ENCODE measurements at regions not wholly inside any gene's neighbourhood (a gene's known extent, or its start where the extent isn't known, plus 50 kb on each side); places are given as distances from the start of the nearest gene placed in this dataset.

GRCh38 chr3:6435951-6436350 lies 425.0 kb upstream of the GRM7 start:
- TF ChIP-seq ZBTB33 (CRISPR knock-in tag; IDR thresholded peaks at IDR 0.05) (no peak), EZH2 (IDR thresholded peaks at IDR 0.05; ENCODE audit: borderline replicate concordance, low read depth, low read length) (no peak), DLX4 (CRISPR knock-in tag; IDR thresholded peaks at IDR 0.05) (no peak), CBX2 (IDR thresholded peaks at IDR 0.05; ENCODE audit: insufficient read depth, low read length, poor library complexity, severe bottlenecking) (no peak), ZNF717 (CRISPR knock-in tag; IDR thresholded peaks at IDR 0.05) (no peak), KLF1 (tag; IDR thresholded peaks at IDR 0.05) (no peak), SREBF1 (IDR thresholded peaks at IDR 0.05; ENCODE audit: borderline replicate concordance, low read depth, low read length) (no peak), SUPT5H (IDR thresholded peaks at IDR 0.05) (no peak), CREB3L1 (IDR thresholded peaks at IDR 0.05; ENCODE audit: borderline replicate concordance, low read depth) (no peak), YY1 (IDR thresholded peaks at IDR 0.05; ENCODE audit: borderline replicate concordance in 1 of 3, control insufficient read depth in 1 of 3, extremely low read depth in 1 of 3, insufficient read depth in 3 of 3, insufficient read length in 1 of 3, insufficient replicate concordance in 2 of 3, low read depth in 1 of 3, low read length in 2 of 3) (no peak), MAZ (CRISPR knock-in tag; conservative IDR thresholded peaks at IDR 0.05 in 1 of 2, IDR thresholded peaks at IDR 0.05 in 1 of 2) (no peak), CBX8 (IDR thresholded peaks at IDR 0.05; ENCODE audit: borderline replicate concordance, extremely low read depth, low read depth, low read length, poor library complexity, severe bottlenecking) (no peak)
- TF ChIP-seq, protein P1, sequence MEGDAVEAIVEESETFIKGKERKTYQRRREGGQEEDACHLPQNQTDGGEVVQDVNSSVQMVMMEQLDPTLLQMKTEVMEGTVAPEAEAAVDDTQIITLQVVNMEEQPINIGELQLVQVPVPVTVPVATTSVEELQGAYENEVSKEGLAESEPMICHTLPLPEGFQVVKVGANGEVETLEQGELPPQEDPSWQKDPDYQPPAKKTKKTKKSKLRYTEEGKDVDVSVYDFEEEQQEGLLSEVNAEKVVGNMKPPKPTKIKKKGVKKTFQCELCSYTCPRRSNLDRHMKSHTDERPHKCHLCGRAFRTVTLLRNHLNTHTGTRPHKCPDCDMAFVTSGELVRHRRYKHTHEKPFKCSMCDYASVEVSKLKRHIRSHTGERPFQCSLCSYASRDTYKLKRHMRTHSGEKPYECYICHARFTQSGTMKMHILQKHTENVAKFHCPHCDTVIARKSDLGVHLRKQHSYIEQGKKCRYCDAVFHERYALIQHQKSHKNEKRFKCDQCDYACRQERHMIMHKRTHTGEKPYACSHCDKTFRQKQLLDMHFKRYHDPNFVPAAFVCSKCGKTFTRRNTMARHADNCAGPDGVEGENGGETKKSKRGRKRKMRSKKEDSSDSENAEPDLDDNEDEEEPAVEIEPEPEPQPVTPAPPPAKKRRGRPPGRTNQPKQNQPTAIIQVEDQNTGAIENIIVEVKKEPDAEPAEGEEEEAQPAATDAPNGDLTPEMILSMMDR (IDR thresholded peaks at IDR 0.05 in 2 of 3, conservative IDR thresholded peaks at IDR 0.05 in 1 of 3; ENCODE audit: insufficient read depth in 2 of 3, low read depth in 1 of 3, low read length in 3 of 3) = no peak
